Ascending aorta (tissue), 2 donors: ENCODE measurements at regions not wholly inside any gene's neighbourhood (a gene's known extent, or its start where the extent isn't known, plus 50 kb on each side); places are given as distances from the start of the nearest gene placed in this dataset.

Source experiments
- DNase-seq, 2 donors: peaks; one replicate each; pipeline ENCODE4 v3.0.0-alpha.2; 2019; ENCODE audit warnings: low spot score in 2 of 2
- H3K27ac ChIP-seq, 2 donors: fragments of 200-600 bp; sonication (generic); one replicate each; pipeline ENCODE4 v1.5.1; 2016 to 2017; ENCODE audit warnings: mild to moderate bottlenecking in 1 of 2
- H3K27me3 ChIP-seq: fragments of 200-600 bp; sonication (generic); one replicate; pipeline ENCODE4 v1.5.1; 2017
- H3K36me3 ChIP-seq, 2 donors: fragments of 200-600 bp; sonication (generic); one replicate each; pipeline ENCODE4 v1.5.1; 2016
- H3K4me1 ChIP-seq, 2 donors: fragments of 200-600 bp; sonication (generic); one replicate each; pipeline ENCODE4 v1.5.1; 2016 to 2017; ENCODE audit warnings: mild to moderate bottlenecking in 1 of 2
- H3K4me3 ChIP-seq, 2 donors: fragments of 200-600 bp; sonication (generic); one replicate each; pipeline ENCODE4 v1.5.1; 2016 to 2017; ENCODE audit warnings: mild to moderate bottlenecking in 1 of 2
- H3K9me3 ChIP-seq, 2 donors: fragments of 200-600 bp; sonication (generic); one replicate each; pipeline ENCODE4 v1.5.1; 2016
- CTCF ChIP-seq, 3 experiments: fragments of 200-600 bp in 2 of 3; fragments of 450-650 bp in 1 of 3; sonication (generic) in 2 of 3; IDR thresholded peaks; one replicate each; pipeline ENCODE4 v1.5.1; 2016 to 2019; ENCODE audit warnings: antibody characterized with exemption in 3 of 3, mild to moderate bottlenecking in 1 of 3, moderate library complexity in 1 of 3
- intact Hi-C: fragments of 100-400 bp; cut with DNase I; formaldehyde crosslinking; loops from one replicate; pipeline ENCODE4 v1.15.1; 2023

- Histone ChIP-seq H3K27ac (no peak overlapping the region), H3K36me3 (no peaks in the 10 kb centered on the region), H3K4me1 (no peaks in the 10 kb centered on the region), H3K9me3 (no peaks in the 10 kb centered on the region), H3K27me3 (no peaks in the 10 kb centered on the region), H3K4me3 (no peak overlapping the region)
- intact Hi-C loops, result no loop called here
- no peak for DNase-seq
- TF ChIP-seq CTCF (IDR thresholded peaks at IDR 0.05), result no peak
Observed at GRCh38 chr12:63406781-63407180, 255.8 kb upstream of the AVPR1A start.

- no peaks in the 10 kb centered on the region for H3K4me1 ChIP-seq
- H3K27ac ChIP-seq, result no peak overlapping the region
- H3K27me3 ChIP-seq, result no peaks in the 10 kb centered on the region
- no peaks in the 10 kb centered on the region for H3K36me3 ChIP-seq
- no peaks in the 10 kb centered on the region for H3K9me3 ChIP-seq
- H3K4me3 ChIP-seq, result no peak overlapping the region
- DNase-seq, result no peak
- intact Hi-C loops, result no loop called here
- no peak for TF ChIP-seq CTCF (IDR thresholded peaks at IDR 0.05)
Observed at GRCh38 chr12:63404611-63405010, 253.6 kb upstream of the AVPR1A start.

- intact Hi-C loops, result no loop called here
- H3K36me3 ChIP-seq, result no peaks in the 10 kb centered on the region
- TF ChIP-seq CTCF (IDR thresholded peaks at IDR 0.05), result no peak
- no peaks in the 10 kb centered on the region for H3K9me3 ChIP-seq
- H3K27ac ChIP-seq, result no peak overlapping the region
- H3K4me3 ChIP-seq, result no peak overlapping the region
- no peaks in the 10 kb centered on the region for H3K4me1 ChIP-seq
- DNase-seq, result no peak
- H3K27me3 ChIP-seq, result no peaks in the 10 kb centered on the region
Observed at GRCh38 chr12:63403256-63403655, 252.3 kb upstream of the AVPR1A start.

DNA sequence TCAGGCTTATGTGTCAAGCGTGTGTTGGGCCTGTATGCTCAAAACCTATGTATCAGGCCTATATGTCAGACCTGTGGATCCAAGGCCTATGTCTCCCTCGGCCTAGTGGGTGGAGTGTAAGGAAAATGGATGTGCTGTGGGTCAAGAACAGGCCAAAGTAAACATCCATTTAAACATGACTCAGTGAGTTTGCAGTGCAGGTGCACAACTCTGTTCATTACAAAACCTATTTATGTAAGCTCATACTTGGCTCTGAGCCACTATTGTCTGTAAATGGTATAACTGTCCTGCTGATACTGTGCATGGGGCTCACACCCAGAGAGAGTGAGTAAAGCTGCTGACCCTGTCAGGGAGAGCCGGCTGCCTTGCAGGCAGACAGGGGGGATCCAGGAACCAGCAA lies 249.7 kb upstream of the AVPR1A start:
- Histone ChIP-seq H3K27ac (no peak overlapping the region), H3K4me1 (no peaks in the 10 kb centered on the region), H3K27me3 (no peaks in the 10 kb centered on the region), H3K36me3 (no peaks in the 10 kb centered on the region), H3K4me3 (no peak overlapping the region), H3K9me3 (no peaks in the 10 kb centered on the region)
- DNase-seq, result no peak
- TF ChIP-seq CTCF (IDR thresholded peaks at IDR 0.05), result no peak
- intact Hi-C loops, result no loop called here

DNA sequence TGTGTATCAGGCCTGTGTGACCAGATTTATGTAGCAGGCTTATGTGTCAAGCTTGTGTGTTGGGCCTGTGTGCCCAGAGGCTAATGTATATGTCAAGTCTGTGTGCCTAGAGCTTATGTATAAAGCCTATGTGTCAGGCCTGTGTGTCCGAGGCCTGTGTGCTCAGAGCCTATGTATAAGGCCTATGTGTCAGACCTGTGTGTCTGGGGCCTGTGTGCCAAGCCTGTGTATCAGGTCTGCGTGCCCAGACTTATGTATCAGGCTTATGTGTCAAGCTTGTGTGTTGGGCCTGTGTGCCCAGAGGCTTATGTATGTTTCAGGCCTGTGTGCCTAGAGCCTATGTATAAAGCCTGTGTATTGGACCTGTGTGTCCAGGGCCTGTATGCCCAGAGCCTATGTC lies 249.3 kb upstream of the AVPR1A start:
- no peak for TF ChIP-seq CTCF (IDR thresholded peaks at IDR 0.05)
- Histone ChIP-seq H3K9me3 (no peaks in the 10 kb centered on the region), H3K27ac (no peak overlapping the region), H3K4me1 (no peaks in the 10 kb centered on the region), H3K36me3 (no peaks in the 10 kb centered on the region), H3K27me3 (no peaks in the 10 kb centered on the region), H3K4me3 (no peak overlapping the region)
- intact Hi-C loops, result no loop called here
- no peak for DNase-seq

GRCh38 chr12:63397807-63398206 lies 246.8 kb upstream of the AVPR1A start:
- no peaks in the 10 kb centered on the region for H3K27me3 ChIP-seq
- intact Hi-C loops, result no loop called here
- no peaks in the 10 kb centered on the region for H3K36me3 ChIP-seq
- no peaks in the 10 kb centered on the region for H3K9me3 ChIP-seq
- no peak for TF ChIP-seq CTCF (IDR thresholded peaks at IDR 0.05)
- DNase-seq, result no peak
- H3K27ac ChIP-seq, result no peak overlapping the region
- H3K4me3 ChIP-seq, result no peak overlapping the region
- H3K4me1 ChIP-seq, result no peaks in the 10 kb centered on the region
